Mesothelial cell of epicardium (in vitro differentiated cells): ENCODE measurements at regions not wholly inside any gene's neighbourhood (a gene's known extent, or its start where the extent isn't known, plus 50 kb on each side); places are given as distances from the start of the nearest gene placed in this dataset.

Experiments
- DNase-seq, 2 experiments: peaks; one replicate each; pipeline ENCODE4 v3.0.0; 2021; ENCODE audit warnings: low spot score in 2 of 2; ENCODE audit not compliant: unreplicated experiment in 2 of 2
- H3K27ac Mint-ChIP-seq: 2 replicates; pipeline ENCODE4 v1.8.0; 2021; ENCODE audit warnings: mixed read lengths
- H3K27me3 Mint-ChIP-seq: 2 replicates; pipeline ENCODE4 v1.8.0; 2021; ENCODE audit warnings: low read depth, mixed read lengths
- H3K36me3 Mint-ChIP-seq: 2 replicates; pipeline ENCODE4 v1.8.0; 2021; ENCODE audit warnings: mixed read lengths
- H3K4me1 Mint-ChIP-seq: 2 replicates; pipeline ENCODE4 v1.8.0; 2021; ENCODE audit warnings: mixed read lengths
- H3K4me3 Mint-ChIP-seq: 2 replicates; pipeline ENCODE4 v1.8.0; 2021; ENCODE audit warnings: mild to moderate bottlenecking, moderate library complexity, mixed read lengths
- H3K9me3 Mint-ChIP-seq: 2 replicates; pipeline ENCODE4 v1.8.0; 2021; ENCODE audit warnings: mixed read lengths
- CTCF ChIP-seq: fragments of 200-600 bp; sonication (generic); IDR thresholded peaks from one replicate; pipeline ENCODE4 v1.5.0; 2021; ENCODE audit warnings: antibody characterized with exemption; ENCODE audit not compliant: unreplicated experiment

DNA sequence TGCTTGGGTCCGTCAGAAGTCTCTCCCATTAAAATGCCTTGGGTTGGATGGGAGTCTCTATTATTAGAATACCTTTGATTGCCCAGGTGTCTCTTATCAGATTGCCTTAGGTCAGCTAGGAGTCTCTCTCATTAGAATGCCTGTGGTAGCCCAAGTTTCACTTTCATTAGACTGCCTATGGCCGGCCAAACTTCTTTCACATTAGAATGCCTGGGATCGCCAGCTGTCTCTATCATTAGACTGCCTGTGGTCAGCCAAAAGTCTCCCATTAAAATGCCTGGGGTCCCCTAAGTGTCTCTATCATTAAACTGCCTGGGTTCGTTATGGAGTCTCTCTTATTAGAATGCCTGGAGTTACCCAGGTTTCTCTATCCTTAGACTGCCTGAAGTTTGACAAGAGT, 1476.7 kb downstream of the UQCRFS1 start:
- Mint-ChIP-seq H3K27ac (no peak overlapping the region), H3K9me3 (peaks cover 64% of the 10 kb centered on the region), H3K4me1 (no peaks in the 10 kb centered on the region), H3K4me3 (no peak overlapping the region), H3K27me3 (no peaks in the 10 kb centered on the region), H3K36me3 (peaks cover 21% of the 10 kb centered on the region)
- TF ChIP-seq CTCF, result no peak
- DNase-seq, result no peak

- no peak for DNase-seq
- Mint-ChIP-seq H3K27me3 (no peaks in the 10 kb centered on the region), H3K4me3 (no peak overlapping the region), H3K9me3 (peaks cover 67% of the 10 kb centered on the region), H3K27ac (no peak overlapping the region), H3K4me1 (no peaks in the 10 kb centered on the region), H3K36me3 (peaks cover 26% of the 10 kb centered on the region)
- TF ChIP-seq CTCF, result no peak
Measured at GRCh38 chr19:27735314-27735713, 1477.6 kb downstream of the UQCRFS1 start.

DNA sequence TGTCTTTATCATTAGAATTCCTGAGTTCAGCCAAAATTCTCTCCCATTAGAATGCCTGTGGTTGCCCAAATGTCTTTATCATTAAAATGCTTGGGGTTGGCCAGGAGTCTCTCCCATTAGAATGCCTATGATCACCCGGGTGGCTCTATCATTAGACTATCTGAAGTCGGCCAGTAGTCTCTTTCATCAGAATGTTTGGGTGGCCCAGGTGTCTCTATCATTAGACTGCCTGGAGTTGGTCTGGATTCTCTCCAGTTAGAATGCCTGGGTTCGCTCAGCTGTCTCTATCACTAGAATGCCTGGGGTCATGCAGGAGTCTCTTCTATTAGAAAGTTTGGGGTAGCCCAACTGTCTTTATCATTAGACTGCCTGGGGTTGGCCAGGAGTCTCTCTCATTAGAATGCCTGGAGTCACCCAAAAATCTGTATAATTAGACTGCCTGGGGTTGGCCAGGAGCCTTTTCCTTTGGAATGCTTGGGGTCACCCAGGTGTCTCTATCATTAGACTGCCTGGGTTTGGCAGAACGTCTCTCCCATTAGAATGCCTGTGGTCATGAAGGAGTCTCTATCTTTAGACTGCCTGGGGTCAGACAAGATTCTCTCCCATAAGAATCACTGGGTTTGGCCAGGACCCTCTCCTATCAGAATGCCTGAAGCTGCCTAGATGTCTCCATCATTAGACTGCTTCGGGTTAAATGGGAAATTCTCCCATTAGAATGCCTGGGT, 1478.3 kb downstream of the UQCRFS1 start:
- Mint-ChIP-seq H3K4me3 (no peak overlapping the region), H3K4me1 (no peaks in the 10 kb centered on the region), H3K36me3 (peaks cover 27% of the 10 kb centered on the region), H3K27me3 (no peaks in the 10 kb centered on the region), H3K27ac (no peak overlapping the region), H3K9me3 (peaks cover 67% of the 10 kb centered on the region)
- TF ChIP-seq CTCF, result no peak
- DNase-seq, result no peak

- H3K27ac Mint-ChIP-seq, result no peak overlapping the region
- H3K27me3 Mint-ChIP-seq, result no peaks in the 10 kb centered on the region
- peaks cover 67% of the 10 kb centered on the region for H3K9me3 Mint-ChIP-seq
- H3K4me3 Mint-ChIP-seq, result no peak overlapping the region
- no peaks in the 10 kb centered on the region for H3K4me1 Mint-ChIP-seq
- DNase-seq, result no peak
- peaks cover 31% of the 10 kb centered on the region for H3K36me3 Mint-ChIP-seq
- no peak for TF ChIP-seq CTCF
Measured at GRCh38 chr19:27733551-27734266, 1479.2 kb downstream of the UQCRFS1 start.

DNA sequence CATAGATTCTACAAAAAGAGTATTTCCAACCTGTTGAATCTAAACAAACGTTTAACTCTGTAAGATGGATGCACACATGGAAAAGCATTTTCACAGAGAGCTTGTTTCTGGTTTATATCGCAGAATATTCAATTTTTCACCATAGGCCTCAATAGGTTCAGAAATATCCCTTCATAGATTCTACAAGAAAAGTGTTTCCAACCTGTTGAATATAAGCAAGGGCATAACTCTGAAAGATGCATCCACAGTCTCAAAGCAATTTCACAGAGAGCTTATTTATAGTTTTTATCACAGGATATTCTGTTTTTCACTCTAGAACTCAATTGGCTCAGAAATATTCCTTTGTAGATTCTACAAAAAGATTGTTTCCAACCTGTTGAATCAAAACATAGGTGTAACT, 1483.6 kb downstream of the UQCRFS1 start:
- TF ChIP-seq CTCF, result no peak
- Mint-ChIP-seq H3K27ac (no peak overlapping the region), H3K9me3 (peaks cover 52% of the 10 kb centered on the region), H3K4me3 (no peak overlapping the region), H3K36me3 (peaks cover 55% of the 10 kb centered on the region), H3K4me1 (no peaks in the 10 kb centered on the region), H3K27me3 (no peaks in the 10 kb centered on the region)
- no peak for DNase-seq
